ENCODE measurements at regions not wholly inside any gene's neighbourhood (a gene's known extent, or its start where the extent isn't known, plus 50 kb on each side); places are given as distances from the start of the nearest gene placed in this dataset.
A peak's percentile ranks its signal among the peaks of the same experiment; 100 is the strongest.

DNA sequence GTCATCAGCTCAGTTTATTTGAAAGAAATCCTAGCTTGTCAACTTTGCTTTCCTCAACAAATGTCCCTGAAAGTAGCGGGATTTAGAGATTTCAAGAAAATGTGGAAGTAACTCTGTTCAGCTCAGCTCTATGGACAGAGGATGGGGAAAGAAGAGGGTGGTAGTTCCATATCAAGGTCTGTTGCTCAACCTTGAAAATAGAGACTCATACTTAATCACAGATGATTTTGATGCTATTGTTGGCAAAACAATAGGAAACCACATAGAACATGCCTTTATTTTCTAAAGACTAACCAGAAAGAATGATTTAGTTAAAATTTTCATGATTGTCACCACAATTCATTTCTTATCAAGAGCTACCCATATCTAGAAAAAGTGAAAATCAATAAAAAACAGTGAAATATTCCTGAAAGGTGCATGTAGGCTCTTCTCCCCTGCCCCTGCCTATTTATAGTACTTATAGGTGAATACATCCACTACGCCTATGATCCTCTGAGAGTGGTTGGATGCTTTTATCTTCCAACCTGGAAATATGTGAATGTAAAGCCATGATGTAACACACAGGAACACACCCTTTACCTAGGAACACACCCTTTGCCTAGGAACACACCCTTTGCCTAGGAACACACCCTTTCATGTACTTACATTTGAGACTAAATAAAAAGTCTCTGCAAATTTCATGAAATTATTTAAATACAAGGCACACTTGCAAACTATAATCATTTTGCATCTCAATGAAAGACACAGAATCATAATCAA lies 65.8 kb downstream of the ETAA1 start:
- FAIRE-seq, result no peak

DNA sequence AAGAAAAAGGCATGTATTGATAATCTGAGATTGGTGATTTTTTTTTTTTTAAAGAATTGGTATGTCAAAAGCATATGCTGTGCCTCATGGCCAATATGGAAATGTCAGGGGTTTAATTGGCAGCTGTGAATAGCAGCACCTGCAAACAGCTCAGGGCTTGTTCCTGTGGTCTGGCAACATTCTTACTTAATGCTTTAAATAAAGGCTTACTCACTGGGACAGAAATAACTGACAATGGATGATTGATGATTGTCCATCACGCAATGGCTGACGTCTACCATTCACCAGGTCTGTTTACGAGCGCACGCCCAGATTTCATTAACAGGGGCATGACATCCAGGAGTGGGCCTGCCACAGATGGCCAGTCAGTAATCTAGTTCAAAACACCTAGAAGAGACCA lies 66.7 kb downstream of the ETAA1 start:
- no peak for FAIRE-seq

DNA sequence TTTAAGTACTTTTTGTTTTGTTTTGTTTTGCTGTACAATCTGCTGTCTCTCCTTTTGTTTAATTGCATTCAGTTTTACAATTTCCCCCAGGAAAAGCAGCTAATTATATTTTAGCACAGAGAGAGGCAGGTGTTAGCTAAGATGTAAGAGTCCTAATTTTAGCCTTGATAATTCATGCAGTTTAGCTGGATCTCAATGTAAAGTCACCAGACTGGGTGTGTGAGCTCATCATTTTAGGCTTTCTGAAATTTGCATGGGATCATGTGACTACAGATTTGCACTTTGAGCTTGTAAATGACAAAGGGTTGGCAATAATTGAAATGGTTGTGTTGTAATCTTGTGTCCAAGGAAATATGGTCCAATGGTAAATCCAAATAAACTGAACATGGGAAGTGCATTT lies 68.5 kb downstream of the ETAA1 start:
- no peak for FAIRE-seq

DNA sequence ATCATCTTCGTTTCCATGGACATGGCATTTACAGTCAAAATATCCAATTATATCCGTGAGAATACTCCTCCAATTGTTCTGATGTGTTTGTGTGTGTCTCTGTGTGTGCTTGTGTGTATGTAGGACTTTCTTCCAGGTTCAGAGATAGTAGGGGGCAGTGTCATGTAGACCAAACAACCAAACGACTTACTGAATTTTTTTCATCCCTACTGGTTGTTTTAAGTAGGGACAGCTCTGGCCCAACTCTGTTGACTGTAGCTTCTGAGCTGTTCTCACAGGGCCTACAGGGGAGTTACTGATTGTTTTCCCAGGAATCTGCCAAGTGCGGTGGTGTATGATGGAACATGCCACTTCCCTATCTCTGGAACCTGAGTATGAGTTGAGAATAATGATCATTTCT lies 69.6 kb downstream of the ETAA1 start:
- FAIRE-seq, result no peak

DNA sequence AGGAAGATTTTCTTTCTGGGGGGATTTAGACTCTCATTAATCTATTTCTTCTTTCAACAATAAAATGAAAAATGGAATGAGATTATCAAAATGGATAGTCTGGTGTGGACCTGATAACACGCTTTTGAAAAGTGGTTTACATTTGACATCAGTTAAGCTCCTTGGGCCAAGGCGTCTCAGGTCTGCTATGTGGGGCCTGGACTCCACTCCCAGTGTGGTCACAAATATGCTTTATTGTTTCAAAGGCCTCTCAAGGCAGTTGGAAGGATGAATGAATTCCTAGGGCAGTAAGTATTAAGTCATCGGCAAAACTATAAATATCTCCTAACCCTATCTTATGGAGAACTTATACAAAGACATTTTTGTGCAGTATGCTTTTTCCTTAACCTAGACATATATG lies 74.5 kb downstream of the ETAA1 start:
- FAIRE-seq, result no peak

DNA sequence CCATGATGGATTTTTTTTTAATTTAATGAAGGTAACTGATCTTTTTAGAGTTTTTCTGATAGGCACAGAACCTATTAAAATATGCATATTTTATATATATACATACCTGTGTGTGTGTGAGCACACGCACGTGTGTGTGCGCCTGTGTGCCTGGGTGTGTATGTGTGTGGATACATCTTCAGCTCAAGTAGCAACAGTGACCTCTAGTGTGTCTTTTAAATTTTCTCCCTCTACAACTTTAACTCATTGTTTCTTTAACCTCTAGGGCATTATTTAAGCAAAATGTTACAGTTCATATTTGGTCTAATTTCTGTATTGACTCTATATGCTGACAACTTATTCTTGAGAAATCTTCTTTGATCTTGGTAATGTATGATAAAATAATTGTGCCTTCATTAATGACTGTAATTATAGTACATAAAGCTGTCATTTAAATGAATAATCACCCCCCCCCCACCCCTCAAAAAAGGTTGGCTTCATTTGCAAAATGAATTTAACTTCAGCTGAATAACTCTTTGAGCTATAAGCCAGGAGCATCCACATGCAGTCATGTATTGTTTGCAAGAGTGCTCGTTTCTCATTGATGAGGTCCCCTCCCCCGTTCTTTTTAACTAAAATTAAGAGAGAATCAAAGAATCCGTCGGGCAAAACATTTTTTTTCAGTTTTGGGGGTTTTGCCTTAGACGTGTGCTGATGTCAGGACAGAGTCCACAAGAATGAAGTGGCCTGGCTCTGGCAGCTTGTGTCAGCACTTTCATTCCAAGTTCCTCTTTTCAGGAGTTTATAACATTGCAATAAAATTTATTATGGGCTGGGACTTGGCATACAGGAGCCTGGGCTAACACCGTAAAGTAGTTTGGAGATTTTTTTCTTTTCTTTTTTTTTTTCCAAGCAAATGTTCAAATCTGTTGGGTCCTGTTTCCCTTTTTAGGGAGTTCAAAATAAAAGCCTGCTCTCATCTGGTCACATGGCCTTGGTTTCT lies 80.0 kb downstream of the ETAA1 start:
- peak; percentile 41 for FAIRE-seq

DNA sequence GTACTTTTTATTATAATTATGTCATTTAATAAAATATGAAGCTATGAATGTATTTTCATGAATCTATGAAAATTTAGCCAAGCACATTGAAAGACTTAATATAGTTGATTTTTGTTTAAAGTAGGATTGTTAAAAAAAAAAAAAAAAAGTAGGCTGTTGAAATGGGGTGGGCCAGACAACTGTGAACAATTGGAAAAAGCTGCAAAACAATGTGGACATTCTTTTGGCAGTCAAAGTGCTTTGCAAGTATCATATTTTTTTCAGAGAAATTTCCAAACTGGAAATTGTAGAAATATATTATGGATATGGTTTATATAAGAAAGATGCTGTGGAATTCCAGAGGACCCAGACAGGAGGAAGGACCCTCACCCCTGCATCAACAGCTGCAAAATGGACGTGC lies 82.1 kb downstream of the ETAA1 start:
- FAIRE-seq, result no peak

DNA sequence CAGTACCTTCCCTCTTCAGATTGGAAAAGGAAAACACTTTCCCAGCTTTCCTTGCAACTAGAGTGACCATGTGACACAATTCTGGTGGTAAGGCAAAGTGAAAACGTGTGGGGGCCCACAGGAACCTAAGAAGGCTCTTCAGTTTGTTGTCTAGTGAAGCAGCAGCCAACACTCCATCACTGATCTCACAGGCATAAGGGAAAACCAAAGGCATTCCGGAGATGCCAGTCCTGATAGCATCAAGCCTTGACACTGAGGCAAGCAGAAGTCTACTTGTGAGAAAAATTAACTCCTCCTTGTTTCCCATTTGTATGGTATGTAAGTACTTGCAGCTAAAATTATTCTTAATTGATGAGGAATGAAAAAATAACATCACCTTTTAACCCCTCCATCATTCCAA lies 88.3 kb downstream of the ETAA1 start:
- no peak for FAIRE-seq

DNA sequence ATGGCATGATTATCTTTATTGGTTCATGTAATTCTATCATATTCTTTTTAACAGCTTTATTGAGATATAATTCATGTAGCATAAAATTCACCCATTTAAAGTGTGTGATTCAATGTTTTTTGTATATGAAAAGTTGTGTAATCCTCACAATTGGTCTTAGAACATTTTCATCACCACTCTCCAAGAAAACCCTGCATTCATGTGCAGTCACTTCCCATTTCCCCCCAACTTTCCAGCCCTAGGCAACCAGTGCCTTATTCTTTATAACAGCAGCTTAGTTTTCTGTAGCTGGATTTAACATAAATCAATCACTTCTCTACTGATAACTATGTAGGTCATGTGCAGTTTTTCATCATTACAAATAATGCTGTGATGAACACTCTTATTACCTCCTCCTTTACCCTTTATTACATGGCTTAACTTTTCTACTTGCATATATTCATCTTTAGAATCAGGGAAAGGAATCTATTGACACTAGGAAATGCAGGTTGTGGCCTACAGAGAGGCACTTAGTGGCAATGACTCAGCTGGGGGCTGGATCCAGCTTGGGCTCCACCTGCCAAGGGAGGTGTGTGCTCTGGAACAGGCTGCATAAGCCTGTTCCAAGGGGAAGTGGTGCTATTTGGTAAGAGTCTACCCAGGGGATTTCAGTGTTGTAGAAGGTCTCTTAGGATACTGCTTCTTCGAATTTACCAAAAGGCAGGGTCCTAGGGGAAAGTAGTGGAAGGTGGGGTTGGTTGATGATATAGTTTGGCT lies 89.1 kb downstream of the ETAA1 start:
- no peak for FAIRE-seq

DNA sequence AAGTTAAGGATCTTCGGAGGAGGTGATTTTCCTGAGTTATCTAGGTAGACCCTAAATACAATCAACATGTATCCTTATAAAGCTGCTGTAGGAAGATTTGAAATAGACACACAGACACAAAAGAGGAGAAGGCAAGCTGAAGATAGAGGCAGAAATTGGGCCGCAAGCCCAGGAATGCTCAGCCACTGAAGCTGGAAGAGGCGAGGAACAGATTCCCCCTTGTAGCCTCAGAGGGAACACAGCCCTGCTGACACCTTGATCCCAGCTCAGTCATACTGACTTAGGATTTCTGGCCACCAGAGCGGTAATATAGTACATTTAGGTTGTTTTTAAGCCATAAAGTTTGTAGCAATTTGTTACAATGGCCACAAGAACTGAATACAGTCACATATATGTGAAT lies 90.9 kb downstream of the ETAA1 start:
- no peak for FAIRE-seq

DNA sequence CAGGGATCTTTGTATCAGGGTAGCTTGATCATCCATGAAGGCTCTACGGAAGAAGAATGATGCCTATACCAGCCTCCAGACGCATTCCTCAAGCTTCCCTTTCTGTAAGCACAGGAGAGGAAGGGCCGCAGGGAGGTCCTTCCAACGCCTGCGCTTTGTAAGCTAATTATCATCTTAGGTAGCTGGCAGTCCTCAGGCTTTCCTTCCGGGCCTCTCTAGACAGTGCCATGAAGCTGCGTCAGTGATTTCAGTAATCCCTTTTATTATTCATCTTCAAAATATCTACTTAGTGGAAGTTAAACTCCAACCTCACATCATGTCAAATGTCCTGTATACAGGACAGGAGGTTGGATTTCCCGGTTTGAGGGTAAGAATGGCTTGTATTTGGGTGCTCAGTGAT lies 92.3 kb downstream of the ETAA1 start:
- FAIRE-seq, result no peak

DNA sequence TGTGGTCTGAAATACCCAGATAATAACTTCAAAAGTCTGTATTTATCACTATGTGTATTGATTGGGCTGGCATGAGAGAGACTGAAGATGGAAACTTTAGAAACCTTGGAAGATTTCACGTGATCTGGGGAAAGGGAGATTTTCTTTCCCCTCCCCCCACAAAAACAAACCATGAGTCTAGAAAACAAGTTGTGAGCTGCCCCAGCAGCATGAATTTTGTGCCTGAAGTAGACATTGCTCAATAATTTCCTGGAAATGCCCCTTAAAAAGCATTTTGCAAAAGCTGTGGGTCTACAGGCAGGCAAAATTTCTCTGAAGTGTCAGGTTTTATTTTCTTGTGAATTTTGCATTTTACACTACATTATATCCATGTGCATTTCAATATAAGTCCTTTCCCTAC lies 101.8 kb downstream of the ETAA1 start:
- no peak for FAIRE-seq

DNA sequence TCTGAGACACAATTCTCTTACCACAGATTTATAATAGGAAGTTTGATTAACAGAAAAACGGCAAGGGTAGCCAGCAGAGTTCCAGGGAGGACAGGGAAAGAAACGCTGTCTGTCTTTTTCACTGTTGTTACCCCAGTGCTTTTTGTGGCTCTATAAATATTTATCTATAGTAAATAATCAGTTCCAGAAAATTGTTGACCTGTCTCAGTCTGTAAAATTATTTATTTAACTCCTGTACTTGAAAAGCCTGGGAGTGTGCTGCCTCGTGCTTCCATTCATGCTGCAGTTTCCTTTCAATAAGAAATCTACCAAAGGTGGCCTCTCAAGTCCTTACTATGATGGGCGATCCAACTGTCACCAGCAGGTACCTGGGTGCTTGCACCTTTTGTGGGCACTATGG lies 102.9 kb downstream of the ETAA1 start:
- no peak for FAIRE-seq

DNA sequence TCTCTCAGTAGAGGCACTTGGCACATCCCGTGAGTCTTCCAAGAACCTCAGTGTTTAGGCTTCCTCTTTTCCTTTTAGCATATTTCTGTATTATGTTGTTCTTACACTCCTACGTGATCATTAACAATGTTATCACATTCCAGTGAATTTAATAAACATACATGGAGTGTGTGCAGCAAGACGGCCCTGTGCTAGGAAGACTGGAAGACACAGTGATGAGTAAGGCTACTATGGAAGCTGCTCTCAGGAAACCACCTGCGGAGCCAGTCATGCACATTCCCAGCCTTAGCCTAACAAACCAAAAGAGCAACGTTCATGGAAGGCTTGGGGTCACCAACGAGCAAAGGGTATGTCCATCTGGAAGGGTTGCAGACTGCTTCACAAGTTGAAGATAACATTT lies 103.4 kb downstream of the ETAA1 start:
- no peak for FAIRE-seq

DNA sequence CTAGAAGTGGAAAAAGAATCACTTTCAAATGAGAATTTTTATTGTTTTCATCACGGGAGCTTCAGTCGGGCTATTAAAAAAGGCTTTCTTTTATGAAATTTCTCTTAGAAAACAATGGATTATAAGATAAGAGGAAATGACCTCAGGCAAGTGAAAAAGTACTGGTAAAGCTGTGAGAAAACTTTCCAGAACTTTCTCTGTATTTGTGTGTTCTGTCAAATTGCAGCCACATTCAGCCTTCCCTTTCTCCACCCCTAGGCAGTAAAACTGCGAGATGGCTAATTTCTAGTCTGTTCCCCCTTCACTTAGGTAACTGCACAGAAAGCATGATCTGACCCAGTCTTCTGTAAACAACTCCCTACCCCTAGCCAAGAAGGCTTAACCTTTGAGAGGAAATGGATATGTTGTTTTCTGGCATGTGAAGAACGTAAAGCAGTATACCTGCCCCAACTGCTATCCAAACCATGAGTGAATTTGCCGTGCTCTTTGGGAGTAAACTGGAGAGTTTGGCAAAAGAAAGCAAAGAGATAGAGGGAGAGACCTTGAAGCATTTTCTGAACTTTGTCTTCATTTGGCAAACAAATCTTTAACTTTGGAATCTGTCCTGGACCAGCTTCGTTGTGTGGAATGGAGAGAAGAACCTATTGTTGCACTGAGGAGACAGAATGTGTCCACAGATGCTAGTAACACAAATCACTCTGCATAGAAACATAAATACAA lies 105.4 kb downstream of the ETAA1 start:
- FAIRE-seq, result no peak

DNA sequence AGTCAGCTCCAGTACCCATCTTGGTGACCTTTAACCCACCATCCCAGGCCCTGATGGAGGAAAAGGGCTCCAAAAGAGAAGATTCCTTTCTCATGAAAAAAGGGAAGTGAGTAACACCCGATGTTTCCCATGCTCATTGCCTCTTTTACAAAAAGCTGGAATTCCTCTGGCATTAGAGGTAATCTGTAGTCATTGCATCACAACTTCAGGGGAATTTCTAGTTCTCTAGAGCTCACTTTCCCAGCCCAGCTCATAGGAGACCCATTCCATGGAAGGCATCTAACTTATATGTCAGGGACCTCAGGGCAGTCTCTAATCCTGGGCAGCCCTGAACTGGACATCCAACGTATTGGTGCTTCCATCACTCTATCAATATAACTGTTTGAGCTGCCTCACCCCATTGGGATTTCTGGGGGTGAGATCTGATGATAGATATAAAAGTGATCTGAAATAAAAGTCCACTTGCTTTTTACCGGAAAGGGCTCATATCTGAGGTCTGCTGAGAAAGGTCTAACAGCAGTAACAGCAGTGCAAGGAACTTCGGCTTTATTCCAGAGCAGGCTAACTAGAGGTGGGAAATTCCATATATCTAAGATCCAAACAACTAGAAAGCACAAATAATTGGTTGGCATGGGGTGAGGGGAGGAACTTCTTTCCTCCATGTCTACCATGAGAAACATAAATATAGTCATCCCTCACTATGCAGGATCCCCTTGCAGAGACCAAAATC lies 106.1 kb downstream of the ETAA1 start:
- FAIRE-seq, result no peak

DNA sequence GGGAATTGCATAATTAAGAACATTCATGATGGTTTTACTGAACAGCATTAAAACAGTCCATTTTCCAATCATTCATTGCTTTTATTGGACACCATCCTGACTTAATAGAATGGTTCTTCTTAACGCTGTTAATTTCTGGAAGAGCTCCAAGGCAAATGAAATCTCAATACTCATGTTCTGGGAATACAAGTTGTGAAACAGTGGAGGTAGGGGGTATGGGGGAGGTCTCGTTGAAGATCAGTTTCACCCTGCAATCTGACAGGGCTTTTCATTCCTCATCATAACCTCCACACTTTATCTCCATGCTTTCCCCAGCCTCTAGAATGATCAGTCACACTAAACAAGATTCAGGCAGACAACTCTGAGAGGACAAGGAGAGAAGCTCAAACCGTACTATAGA lies 113.6 kb downstream of the ETAA1 start:
- no peak for FAIRE-seq

DNA sequence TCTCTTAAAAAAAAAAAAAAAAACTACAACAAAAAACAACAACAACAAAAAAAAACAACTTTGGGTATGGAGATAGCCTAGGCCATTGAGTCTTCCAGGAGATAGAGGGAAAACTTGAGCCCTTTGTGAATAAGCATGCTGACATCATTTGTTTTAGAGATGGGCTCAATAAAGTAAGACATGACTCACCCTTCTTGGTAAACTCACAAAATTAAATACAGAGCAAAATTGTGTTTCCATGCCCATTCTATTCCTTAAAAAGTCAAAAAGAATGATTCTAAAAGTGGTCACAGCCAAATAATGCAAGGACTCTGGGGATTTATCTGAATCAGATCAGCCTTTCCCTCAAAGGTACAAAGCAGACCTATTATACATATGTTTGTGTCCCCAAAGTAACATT lies 117.4 kb downstream of the ETAA1 start:
- FAIRE-seq, result no peak

DNA sequence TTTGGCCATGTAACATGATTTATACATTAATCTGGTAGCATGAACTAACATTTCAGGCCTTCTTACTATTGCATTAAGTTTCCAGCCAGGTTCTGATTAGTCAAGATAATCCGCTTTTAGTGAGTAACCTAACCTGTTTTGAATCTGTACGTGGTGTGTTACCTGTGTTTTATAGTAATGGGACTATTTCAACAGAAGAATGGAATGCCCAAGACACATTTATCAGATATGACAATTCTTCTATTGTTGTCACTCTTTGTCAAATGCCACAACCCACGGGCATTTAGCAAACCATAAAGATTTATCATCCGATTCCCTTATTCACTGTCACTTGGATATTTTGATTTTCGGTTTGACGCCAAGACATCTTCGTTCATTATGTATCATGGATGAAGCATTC lies 117.9 kb downstream of the ETAA1 start:
- no peak for FAIRE-seq

DNA sequence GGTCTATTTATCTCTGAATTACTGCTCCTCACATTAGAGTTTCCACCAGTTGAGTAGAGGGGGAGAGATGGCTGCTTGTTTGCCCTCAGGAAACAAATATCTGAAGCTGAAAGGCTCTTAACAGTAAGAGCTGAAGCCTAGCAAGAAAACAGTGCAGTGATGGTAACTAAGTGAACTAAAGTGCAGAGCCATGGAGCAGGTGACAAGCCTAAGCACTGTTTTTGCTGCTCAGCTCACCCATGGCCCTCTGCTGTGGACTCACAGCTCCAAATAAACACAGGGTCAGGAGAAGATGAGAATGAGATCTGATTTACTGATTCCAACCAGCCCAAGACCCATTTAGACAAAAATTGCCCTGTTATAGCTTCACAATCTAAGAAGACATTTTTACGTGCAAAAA lies 118.4 kb downstream of the ETAA1 start:
- FAIRE-seq, result no peak

DNA sequence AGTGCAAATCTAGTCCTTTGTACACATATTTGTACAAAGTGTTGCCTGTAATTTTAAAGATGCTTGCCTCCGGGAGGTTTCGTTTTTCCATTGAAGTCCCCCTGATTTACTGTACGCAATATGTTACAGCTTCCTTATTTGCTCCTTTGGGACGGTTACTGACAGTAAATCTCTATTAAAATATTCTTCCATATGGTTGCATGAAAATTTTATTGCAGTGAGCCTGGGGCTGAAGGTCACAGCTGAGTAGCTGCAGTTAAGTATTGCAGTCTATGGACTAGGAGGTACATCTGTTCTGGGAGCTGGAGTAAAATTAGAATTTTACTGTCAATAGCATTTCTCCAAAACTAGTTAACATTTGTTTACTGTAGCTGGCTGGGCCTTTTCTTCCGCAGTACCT lies 119.2 kb downstream of the ETAA1 start:
- FAIRE-seq, result no peak

All from colon (tissue), 2 donors.